CD4-positive, alpha-beta T cell treated with Interleukin-21 for 1 hour (primary cell): ENCODE measurements at regions not wholly inside any gene's neighbourhood (a gene's known extent, or its start where the extent isn't known, plus 50 kb on each side); places are given as distances from the start of the nearest gene placed in this dataset.
"Not testable (repeated sequence)": the region's sequence is repeated elsewhere in the genome, so short reads cannot be mapped to it uniquely, and the experiment has no call there.

Experiments
- DNase-seq: peaks from one replicate; pipeline ENCODE4 v3.0.0-alpha.2; 2020

GRCh38 chr16:52786091-52786490 lies 239.1 kb upstream of the TOX3 start:
- no peak for DNase-seq

GRCh38 chr16:52785653-52786052 lies 238.7 kb upstream of the TOX3 start:
- DNase-seq = no peak

- DNase-seq = no peak
Observed at GRCh38 chr16:52783616-52784015, 236.7 kb upstream of the TOX3 start.

GRCh38 chr16:52781005-52781630 lies 234.2 kb upstream of the TOX3 start:
- DNase-seq = no peak

GRCh38 chr16:52773026-52773425 lies 226.1 kb upstream of the TOX3 start:
- no peak for DNase-seq

- no peak for DNase-seq
Observed at GRCh38 chr16:52770828-52771227, 223.9 kb upstream of the TOX3 start.

- no peak for DNase-seq
Observed at GRCh38 chr16:52758473-52758855, 211.5 kb upstream of the TOX3 start.

- no peak for DNase-seq
Observed at GRCh38 chr16:52757746-52758472, 211.0 kb upstream of the TOX3 start.

GRCh38 chr16:52756812-52757517 lies 210.0 kb upstream of the TOX3 start:
- DNase-seq = no peak

- no peak for DNase-seq
Observed at GRCh38 chr16:52755396-52755795, 208.5 kb upstream of the TOX3 start.

- DNase-seq = no peak
Observed at GRCh38 chr16:52751035-52751434, 204.1 kb upstream of the TOX3 start.

GRCh38 chr16:52748741-52749140 lies 201.8 kb upstream of the TOX3 start:
- no peak for DNase-seq

GRCh38 chr16:52747088-52747595 lies 200.2 kb upstream of the TOX3 start:
- DNase-seq = no peak

- DNase-seq = no peak
Observed at GRCh38 chr16:52743707-52744106, 196.8 kb upstream of the TOX3 start.

GRCh38 chr16:52742608-52743170 lies 195.7 kb upstream of the TOX3 start:
- DNase-seq = no peak

GRCh38 chr16:52742052-52742451 lies 195.1 kb upstream of the TOX3 start:
- DNase-seq = no peak

GRCh38 chr16:52741351-52741750 lies 194.4 kb upstream of the TOX3 start:
- DNase-seq = no peak

GRCh38 chr16:52740766-52741165 lies 193.8 kb upstream of the TOX3 start:
- DNase-seq = no peak

- no peak for DNase-seq
Observed at GRCh38 chr16:52740333-52740732, 193.4 kb upstream of the TOX3 start.

GRCh38 chr16:52738992-52739391 lies 192.0 kb upstream of the TOX3 start:
- not testable (repeated sequence) for DNase-seq

- DNase-seq = no peak
Observed at GRCh38 chr16:52731219-52731875, 184.4 kb upstream of the TOX3 start.

GRCh38 chr16:52729731-52730130 lies 182.8 kb upstream of the TOX3 start:
- DNase-seq = no peak

GRCh38 chr16:52727849-52728248 lies 180.9 kb upstream of the TOX3 start:
- DNase-seq = no peak
